NCI-H524 (cell line): ENCODE measurements at regions not wholly inside any gene's neighbourhood (a gene's known extent, or its start where the extent isn't known, plus 50 kb on each side); places are given as distances from the start of the nearest gene placed in this dataset.

Experiments used
- DNase-seq, 2 experiments: peaks; one replicate each; lab custom pipeline; 2025; lab: John Stamatoyannopoulos, UW

- no peak for DNase-seq
Observed at GRCh38 chr6:96743496-96743895, 93.8 kb downstream of the GPR63 start.

GRCh38 chr6:96742702-96743101, 94.6 kb downstream of the GPR63 start:
- DNase-seq, result peak; percentile 49 to 85

DNA sequence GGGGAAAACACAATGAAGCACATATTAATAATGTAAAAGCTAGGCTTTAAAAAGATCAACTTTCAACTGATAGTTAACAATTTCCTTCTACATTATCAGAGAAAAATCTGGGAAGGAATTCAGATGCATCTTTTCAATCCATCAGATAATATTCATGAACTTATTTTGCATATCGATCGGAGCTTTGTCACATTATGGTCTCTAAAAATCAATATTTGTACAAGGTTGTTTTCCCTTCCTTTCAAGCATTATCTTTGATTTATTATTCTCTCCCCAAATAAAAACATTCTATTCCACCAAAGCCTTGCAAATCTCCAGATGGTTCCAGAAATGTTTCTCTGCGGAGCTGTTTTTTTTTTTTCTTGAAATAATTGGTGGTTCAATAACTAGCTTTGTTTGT, 101.9 kb downstream of the GPR63 start:
- no peak for DNase-seq

GRCh38 chr6:96727144-96727543, 110.1 kb downstream of the GPR63 start:
- DNase-seq, result no peak

- peak; percentile 52 to 89 for DNase-seq
Observed at GRCh38 chr6:96725296-96725695, 112.0 kb downstream of the GPR63 start.

- no peak for DNase-seq
Observed at GRCh38 chr6:96724641-96725040, 112.6 kb downstream of the GPR63 start.

GRCh38 chr6:96723362-96723761, 113.9 kb downstream of the GPR63 start:
- no peak for DNase-seq

- no peak for DNase-seq
Observed at GRCh38 chr6:96721227-96721626, 116.0 kb downstream of the GPR63 start.

DNA sequence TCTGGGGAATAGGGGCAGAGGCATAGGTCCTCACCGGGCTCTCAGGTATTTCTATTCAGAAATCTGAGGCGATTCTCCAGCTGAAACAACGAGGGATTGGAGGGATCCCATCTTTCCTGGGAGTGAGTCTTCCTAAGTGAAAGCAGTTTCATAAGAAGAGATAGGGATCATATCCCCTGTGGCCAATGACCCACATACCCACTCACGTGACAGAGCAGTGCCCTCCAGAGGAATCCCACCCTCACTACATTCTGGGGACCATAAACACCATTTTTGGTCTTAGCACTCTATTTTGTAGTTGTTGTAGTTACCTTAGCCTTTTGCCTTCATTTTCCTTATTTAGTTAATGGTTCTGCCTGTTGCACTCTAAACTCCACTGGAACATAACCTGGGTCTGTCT, 121.1 kb downstream of the GPR63 start:
- DNase-seq, result peak in 1 of 2 experiments; percentile 7

GRCh38 chr6:96715608-96716007, 121.7 kb downstream of the GPR63 start:
- DNase-seq, result no peak

- DNase-seq, result peak in 1 of 2 experiments; percentile 57
Observed at GRCh38 chr6:96704713-96705112, 132.6 kb downstream of the GPR63 start.

- DNase-seq, result no peak
Observed at GRCh38 chr6:96702626-96703025, 134.7 kb downstream of the GPR63 start.

- no peak for DNase-seq
Observed at GRCh38 chr6:96700915-96701314, 136.4 kb downstream of the GPR63 start.

- DNase-seq, result peak; percentile 79 to 94
Observed at GRCh38 chr6:96694429-96694828, 131.5 kb downstream of the FHL5 start.

DNA sequence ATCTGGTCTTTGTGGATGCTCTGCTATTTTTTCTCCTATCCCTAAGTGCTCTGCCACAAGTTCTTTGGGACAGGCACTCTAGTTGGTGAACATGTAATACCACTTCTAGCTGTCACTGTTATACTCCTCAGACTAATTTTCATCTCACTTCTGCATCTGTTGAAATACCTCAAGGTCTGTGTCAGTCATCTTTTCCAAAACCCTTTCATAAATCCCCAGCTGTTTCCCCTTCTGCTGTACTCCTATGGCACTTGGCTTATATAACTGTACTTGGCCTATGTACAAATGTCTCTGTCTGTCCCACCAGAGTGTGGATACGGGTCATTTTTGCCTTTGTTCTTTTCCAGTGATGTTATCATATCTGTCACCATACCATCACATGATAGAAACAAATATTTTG, 124.2 kb downstream of the FHL5 start:
- peak; percentile 89 to 98 for DNase-seq

GRCh38 chr6:96685702-96686101, 122.8 kb downstream of the FHL5 start:
- no peak for DNase-seq

DNA sequence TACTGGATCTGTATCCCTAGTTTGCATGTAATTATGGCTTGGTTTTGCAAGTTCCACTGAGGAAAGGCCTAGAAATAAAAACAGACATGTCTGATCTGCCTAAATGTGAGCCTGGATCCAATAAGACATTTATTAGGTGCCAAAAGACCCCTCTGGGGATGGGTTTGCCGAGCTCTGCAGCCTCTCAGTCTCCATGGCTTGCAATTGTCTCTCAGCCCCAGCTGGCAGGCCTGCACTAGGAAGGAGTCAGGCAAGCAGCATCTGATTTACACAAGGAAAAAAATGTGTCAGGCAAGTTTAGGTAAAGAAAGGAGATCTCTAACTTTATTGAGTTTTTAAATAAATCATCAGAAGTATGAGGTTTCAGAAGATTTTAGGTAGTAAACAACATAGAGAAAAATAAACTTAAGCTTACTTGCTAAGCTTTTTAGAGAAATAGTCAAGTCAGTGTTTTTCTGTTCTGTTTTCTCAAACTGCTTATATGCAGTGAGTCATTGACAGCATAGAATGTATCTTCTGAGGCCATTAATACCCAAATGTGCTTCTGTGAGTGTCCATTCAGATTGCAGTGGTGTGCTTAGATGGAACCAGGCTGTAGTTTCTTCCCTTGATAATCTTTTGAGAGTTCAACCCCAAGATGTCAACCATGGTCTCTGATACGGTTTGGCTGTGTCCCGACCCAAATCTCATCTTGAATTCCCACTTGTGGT, 121.0 kb downstream of the FHL5 start:
- DNase-seq, result no peak

DNA sequence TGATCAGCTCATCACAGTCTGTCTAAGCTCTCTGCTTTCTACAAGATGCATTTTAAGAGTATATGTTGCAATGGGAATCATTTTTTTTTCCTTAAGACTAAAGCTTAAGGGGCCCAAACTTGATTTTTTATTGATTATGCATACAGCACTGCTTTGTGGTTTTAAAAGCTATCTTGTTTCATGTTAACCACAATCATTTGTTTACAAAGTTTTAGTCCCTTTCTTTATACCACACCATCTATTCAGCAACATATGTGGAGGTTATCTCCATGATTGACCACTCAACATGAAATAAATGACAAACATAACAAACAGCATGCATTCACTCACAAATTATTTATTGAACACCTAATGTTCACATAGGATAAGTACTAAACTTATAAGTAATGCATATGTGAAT, 119.1 kb downstream of the FHL5 start:
- no peak for DNase-seq

DNA sequence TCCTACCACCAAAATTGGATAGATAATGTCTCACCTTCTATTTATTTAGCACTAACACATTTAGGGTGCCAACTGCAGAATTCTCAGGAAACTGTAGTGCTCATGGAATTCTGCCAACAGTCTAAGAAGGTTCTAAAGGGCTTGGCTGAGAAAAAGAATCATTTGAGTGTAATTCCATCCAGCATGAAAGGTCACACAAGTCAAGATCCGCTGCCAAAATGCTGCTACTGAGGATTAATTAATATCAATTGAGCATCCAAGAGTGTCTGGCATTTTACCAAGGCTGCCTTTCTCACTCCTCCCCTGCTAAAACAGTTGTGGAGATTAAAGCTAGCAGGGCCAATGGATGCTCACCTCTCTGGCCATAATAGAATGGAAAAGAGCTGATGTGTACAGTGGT, 112.7 kb downstream of the FHL5 start:
- peak; percentile 85 to 95 for DNase-seq
